ENCODE measurements at regions not wholly inside any gene's neighbourhood (a gene's known extent, or its start where the extent isn't known, plus 50 kb on each side); places are given as distances from the start of the nearest gene placed in this dataset.

DNA sequence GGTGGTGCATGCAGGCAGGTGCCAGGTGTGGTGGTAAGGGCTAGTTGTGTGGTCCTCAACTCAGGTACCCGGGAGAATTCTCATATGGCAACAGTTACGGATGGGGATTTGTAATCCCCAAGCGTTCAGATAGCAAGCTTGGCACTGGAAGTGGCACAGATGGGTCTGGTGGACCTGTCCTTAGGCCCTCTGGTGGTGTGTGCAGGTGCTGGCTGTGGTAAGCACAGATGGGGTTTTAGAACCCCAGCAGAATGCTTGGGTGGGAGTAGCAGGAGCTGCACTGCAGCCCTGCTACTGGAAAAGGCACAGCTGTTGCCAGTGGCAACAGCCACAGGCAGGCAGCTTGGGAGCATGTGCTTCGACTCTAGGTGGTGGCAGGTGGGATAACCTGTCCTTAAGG, 948.2 kb upstream of the FAM98A start:
- no peaks in the 10 kb centered on the region for H3K79me1 ChIP-seq (ENCODE audit: low read depth, low read length)
- no peak overlapping the region for H3K4ac ChIP-seq (replicated peaks; ENCODE audit: insufficient read length, low read depth, low read length)
- 95% methylated on average over 4 of the region's 4 CpGs; no CpG with 5 or more reads in 1 of the 2 experiments for WGBS, 2 experiments (ENCODE audit: extremely low coverage in 1 of 2, insufficient coverage in 1 of 2, insufficient read length in 1 of 2, insufficient replicate concordance in 2 of 2, low coverage in 1 of 2, low lambda C conversion rate in 2 of 2, missing lambda C conversion rate in 1 of 2)
- no peak overlapping the region for H2BK20ac ChIP-seq (ENCODE audit: low read length)
- H3K4me1 ChIP-seq (replicated peaks in 1 of 4; ENCODE audit: control insufficient read depth in 3 of 4, insufficient read depth in 4 of 4, low read length in 3 of 4) = no peaks in the 10 kb centered on the region
- no peaks in the 10 kb centered on the region for H3K27me3 ChIP-seq (replicated peaks in 1 of 4; ENCODE audit: control insufficient read depth in 3 of 4, extremely low read depth in 1 of 4, insufficient read depth in 3 of 4, low read length in 3 of 4)
- no peak overlapping the region for H3K56ac ChIP-seq (replicated peaks; ENCODE audit: insufficient read length, low read depth, low read length)
- CTCF ChIA-PET (ENCODE audit: partially characterized antibody) = interaction anchor here (0.7 to 1.4 kb wide), 8 partner anchors 23 to 535 kb away, joined by 3 to 5 read pairs (median 4); no protein-coding TSS in a partner anchor
- H4K91ac ChIP-seq (replicated peaks; ENCODE audit: insufficient read length, low read length) = no peak overlapping the region
- H2BK5ac ChIP-seq (ENCODE audit: low read depth, low read length) = no peak overlapping the region
- no peaks in the 10 kb centered on the region for H3K36me3 ChIP-seq (ENCODE audit: control insufficient read depth in 2 of 4, insufficient read depth in 4 of 4, low read length in 3 of 4)
- FAIRE-seq (no peak), DNase-seq (ENCODE audit: low read depth in 1 of 2, low spot score in 2 of 2) (no peak)
- H3K14ac ChIP-seq (ENCODE audit: insufficient read length) = no peak overlapping the region
- H2BK12ac ChIP-seq (ENCODE audit: low read depth, low read length) = 0 out of 2 replicates have a peak overlapping the region, but pooled peaks have one; percentile 68
- no peak overlapping the region for H3K18ac ChIP-seq (ENCODE audit: extremely low read depth, low read length)
- H3K23me2 ChIP-seq (ENCODE audit: low read depth, low read length) = no peaks in the 10 kb centered on the region
- H3K4me3 ChIP-seq (ENCODE audit: extremely low read depth in 1 of 4, insufficient read depth in 2 of 4, low read depth in 3 of 4, low read length in 4 of 4) = no peak overlapping the region
- no peak overlapping the region for H2BK15ac ChIP-seq (ENCODE audit: low read length)
- no peak overlapping the region for H4K5ac ChIP-seq (ENCODE audit: insufficient read length, low read depth, low read length)
- no peak overlapping the region for H4K8ac ChIP-seq (ENCODE audit: extremely low read depth, insufficient read depth, low read length)
- no peak overlapping the region for H3K4me2 ChIP-seq (ENCODE audit: insufficient read depth in 1 of 2, low read depth in 2 of 2, low read length in 2 of 2)
- H4K20me1 ChIP-seq (replicated peaks in 1 of 2; ENCODE audit: control insufficient read depth in 1 of 2, insufficient read depth in 2 of 2, low read length in 2 of 2) = no peaks in the 10 kb centered on the region
- H3K9me3 ChIP-seq (ENCODE audit: insufficient read depth in 2 of 2, low read depth in 1 of 2, low read length in 1 of 2) = no peaks in the 10 kb centered on the region; a peak in 1 of 4 replicates
- no peak overlapping the region for H3K27ac ChIP-seq (ENCODE audit: low read depth, low read length)
- H2BK120ac ChIP-seq (replicated peaks; ENCODE audit: low read depth, low read length) = no peak overlapping the region
- H3K9ac ChIP-seq (replicated peaks in 1 of 4; ENCODE audit: extremely low read depth in 1 of 4, low read depth in 3 of 4, low read length in 3 of 4) = no peak overlapping the region
- no peak overlapping the region for H2AFZ ChIP-seq (ENCODE audit: low read length)
- H3K79me2 ChIP-seq (ENCODE audit: control insufficient read depth in 1 of 2, insufficient read depth in 2 of 2, low read length in 2 of 2) = no peaks in the 10 kb centered on the region
- no peak overlapping the region for H3K23ac ChIP-seq (ENCODE audit: insufficient read length)
- TF ChIP-seq CBX5 (IDR thresholded peaks at IDR 0.05; ENCODE audit: low read depth, low read length) = no peak
- TF ChIP-seq, protein P1, sequence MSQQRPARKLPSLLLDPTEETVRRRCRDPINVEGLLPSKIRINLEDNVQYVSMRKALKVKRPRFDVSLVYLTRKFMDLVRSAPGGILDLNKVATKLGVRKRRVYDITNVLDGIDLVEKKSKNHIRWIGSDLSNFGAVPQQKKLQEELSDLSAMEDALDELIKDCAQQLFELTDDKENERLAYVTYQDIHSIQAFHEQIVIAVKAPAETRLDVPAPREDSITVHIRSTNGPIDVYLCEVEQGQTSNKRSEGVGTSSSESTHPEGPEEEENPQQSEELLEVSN (IDR thresholded peaks at IDR 0.05) = no peak
- TF ChIP-seq ZNF274 (IDR thresholded peaks at IDR 0.05; ENCODE audit: borderline replicate concordance, extremely low read depth, low read length) = no peak
- TF ChIP-seq, protein P2, sequence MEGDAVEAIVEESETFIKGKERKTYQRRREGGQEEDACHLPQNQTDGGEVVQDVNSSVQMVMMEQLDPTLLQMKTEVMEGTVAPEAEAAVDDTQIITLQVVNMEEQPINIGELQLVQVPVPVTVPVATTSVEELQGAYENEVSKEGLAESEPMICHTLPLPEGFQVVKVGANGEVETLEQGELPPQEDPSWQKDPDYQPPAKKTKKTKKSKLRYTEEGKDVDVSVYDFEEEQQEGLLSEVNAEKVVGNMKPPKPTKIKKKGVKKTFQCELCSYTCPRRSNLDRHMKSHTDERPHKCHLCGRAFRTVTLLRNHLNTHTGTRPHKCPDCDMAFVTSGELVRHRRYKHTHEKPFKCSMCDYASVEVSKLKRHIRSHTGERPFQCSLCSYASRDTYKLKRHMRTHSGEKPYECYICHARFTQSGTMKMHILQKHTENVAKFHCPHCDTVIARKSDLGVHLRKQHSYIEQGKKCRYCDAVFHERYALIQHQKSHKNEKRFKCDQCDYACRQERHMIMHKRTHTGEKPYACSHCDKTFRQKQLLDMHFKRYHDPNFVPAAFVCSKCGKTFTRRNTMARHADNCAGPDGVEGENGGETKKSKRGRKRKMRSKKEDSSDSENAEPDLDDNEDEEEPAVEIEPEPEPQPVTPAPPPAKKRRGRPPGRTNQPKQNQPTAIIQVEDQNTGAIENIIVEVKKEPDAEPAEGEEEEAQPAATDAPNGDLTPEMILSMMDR (IDR thresholded peaks at IDR 0.05; ENCODE audit: control extremely low read depth in 1 of 3, insufficient read depth in 1 of 3, low read depth in 1 of 3, low read length in 3 of 3) = peak; percentile 15 to 26 (median 24); a peak in 3 of 4 replicates
- peak; percentile 9 to 47; a peak in 3 of 4 replicates for TF ChIP-seq RAD21 (IDR thresholded peaks at IDR 0.05 in 1 of 2, conservative IDR thresholded peaks at IDR 0.05 in 1 of 2; ENCODE audit: low read depth in 2 of 2, low read length in 2 of 2)
- POLR2A ChIA-PET (ENCODE audit: partially characterized antibody) = no interaction called here
- H2AK5ac ChIP-seq (ENCODE audit: low read depth, low read length) = no peak overlapping the region

Data from H1 (cell line).